Fibroblast of the aortic adventitia (primary cell): ENCODE measurements at regions not wholly inside any gene's neighbourhood (a gene's known extent, or its start where the extent isn't known, plus 50 kb on each side); places are given as distances from the start of the nearest gene placed in this dataset.

Experiments
- DNase-seq: peaks from one replicate; pipeline ENCODE4 v3.0.0-alpha.2; 2010; ENCODE audit warnings: low read depth
- H3K4me3 ChIP-seq: 2 replicates; pipeline ENCODE4 v1.5.1; 2011; ENCODE audit warnings: low read depth, mild to moderate bottlenecking, control low read depth, low read length, moderate library complexity
- CTCF ChIP-seq: IDR thresholded peaks from 2 replicates; pipeline ENCODE4 v1.5.1; 2011; ENCODE audit warnings: mild to moderate bottlenecking, low read length, control low read depth, inconsistent platforms; ENCODE audit not compliant: insufficient read depth

- no peak for TF ChIP-seq CTCF
- no peak overlapping the region for H3K4me3 ChIP-seq
- DNase-seq, result no peak
These were observed 556.9 kb upstream of the NUDT12 start for GRCh38 chr5:104119529-104119928.

- H3K4me3 ChIP-seq, result no peak overlapping the region
- TF ChIP-seq CTCF, result no peak
- DNase-seq, result no peak
These were observed 549.0 kb upstream of the NUDT12 start for GRCh38 chr5:104111632-104112031.

GRCh38 chr5:104096451-104096850, 533.9 kb upstream of the NUDT12 start:
- no peak for DNase-seq
- TF ChIP-seq CTCF, result no peak

GRCh38 chr5:104095527-104095926, 532.9 kb upstream of the NUDT12 start:
- no peak for TF ChIP-seq CTCF
- no peak for DNase-seq
- H3K4me3 ChIP-seq, result no peak overlapping the region

More at GRCh38 chr5:104096451-104096850, 533.9 kb upstream of the NUDT12 start:
- no peak overlapping the region for H3K4me3 ChIP-seq

- no peak for TF ChIP-seq CTCF
- no peak for DNase-seq
- no peak overlapping the region for H3K4me3 ChIP-seq
These were observed 526.5 kb upstream of the NUDT12 start for GRCh38 chr5:104088876-104089778.

- no peak overlapping the region for H3K4me3 ChIP-seq
- no peak for DNase-seq
- no peak for TF ChIP-seq CTCF
These were observed 522.3 kb upstream of the NUDT12 start for GRCh38 chr5:104084896-104085295.
